HL-60 (cell line): ENCODE measurements at regions not wholly inside any gene's neighbourhood (a gene's known extent, or its start where the extent isn't known, plus 50 kb on each side); places are given as distances from the start of the nearest gene placed in this dataset.

ENCODE experiments used
- DNase-seq, 2 experiments: peaks; one replicate each; pipeline ENCODE4 v3.0.0-alpha.2; 2010 to 2020; ENCODE audit warnings: low read depth in 1 of 2, low spot score in 1 of 2
- H3K27ac ChIP-seq: fragments of 250-450 bp; sonication (Bioruptor Pico); replicated peaks from 2 replicates; pipeline ENCODE4 v1.5.1; 2020; ENCODE audit warnings: mild to moderate bottlenecking, moderate library complexity
- H3K27me3 ChIP-seq: fragments of 250-450 bp; sonication (Bioruptor Pico); 2 replicates; pipeline ENCODE4 v1.5.1; 2021; ENCODE audit warnings: mild to moderate bottlenecking, moderate library complexity; ENCODE audit not compliant: insufficient read depth, poor library complexity, severe bottlenecking
- H3K4me3 ChIP-seq: replicated peaks from 2 replicates; pipeline ENCODE4 v1.5.1; 2011; ENCODE audit warnings: mild to moderate bottlenecking, control low read depth, low read length; ENCODE audit not compliant: insufficient read depth
- GABPA ChIP-seq: IDR thresholded peaks from 2 replicates; pipeline ENCODE4 v1.6.1; 2012; ENCODE audit warnings: low read depth
- POLR2AphosphoS5 ChIP-seq: IDR thresholded peaks from 2 replicates; pipeline ENCODE4 v1.6.1; 2012; ENCODE audit warnings: low read depth
- SPI1 ChIP-seq: IDR thresholded peaks from 2 replicates; pipeline ENCODE4 v1.6.1; 2012; ENCODE audit warnings: low read depth, mild to moderate bottlenecking, borderline replicate concordance
- TF ChIP-seq, protein P1 (sequence below): IDR thresholded peaks from one replicate; pipeline ENCODE4 v1.5.1; 2011; ENCODE audit warnings: low read length, control low read depth, inconsistent platforms; ENCODE audit not compliant: insufficient read depth
- TF ChIP-seq, protein P2 (sequence below): IDR thresholded peaks from 2 replicates; pipeline ENCODE4 v1.6.1; 2012; ENCODE audit warnings: low read depth; ENCODE audit not compliant: insufficient replicate concordance

- no peaks in the 10 kb centered on the region for H3K27me3 ChIP-seq
- no peak overlapping the region for H3K4me3 ChIP-seq
- DNase-seq: no peak
- no peak overlapping the region for H3K27ac ChIP-seq
- TF ChIP-seq, protein P1, sequence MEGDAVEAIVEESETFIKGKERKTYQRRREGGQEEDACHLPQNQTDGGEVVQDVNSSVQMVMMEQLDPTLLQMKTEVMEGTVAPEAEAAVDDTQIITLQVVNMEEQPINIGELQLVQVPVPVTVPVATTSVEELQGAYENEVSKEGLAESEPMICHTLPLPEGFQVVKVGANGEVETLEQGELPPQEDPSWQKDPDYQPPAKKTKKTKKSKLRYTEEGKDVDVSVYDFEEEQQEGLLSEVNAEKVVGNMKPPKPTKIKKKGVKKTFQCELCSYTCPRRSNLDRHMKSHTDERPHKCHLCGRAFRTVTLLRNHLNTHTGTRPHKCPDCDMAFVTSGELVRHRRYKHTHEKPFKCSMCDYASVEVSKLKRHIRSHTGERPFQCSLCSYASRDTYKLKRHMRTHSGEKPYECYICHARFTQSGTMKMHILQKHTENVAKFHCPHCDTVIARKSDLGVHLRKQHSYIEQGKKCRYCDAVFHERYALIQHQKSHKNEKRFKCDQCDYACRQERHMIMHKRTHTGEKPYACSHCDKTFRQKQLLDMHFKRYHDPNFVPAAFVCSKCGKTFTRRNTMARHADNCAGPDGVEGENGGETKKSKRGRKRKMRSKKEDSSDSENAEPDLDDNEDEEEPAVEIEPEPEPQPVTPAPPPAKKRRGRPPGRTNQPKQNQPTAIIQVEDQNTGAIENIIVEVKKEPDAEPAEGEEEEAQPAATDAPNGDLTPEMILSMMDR: no peak
- TF ChIP-seq GABPA (no peak), SPI1 (no peak), POLR2AphosphoS5 (no peak)
Measured at GRCh38 chr3:75061806-75062205, 447.3 kb upstream of the CNTN3 start.

DNA sequence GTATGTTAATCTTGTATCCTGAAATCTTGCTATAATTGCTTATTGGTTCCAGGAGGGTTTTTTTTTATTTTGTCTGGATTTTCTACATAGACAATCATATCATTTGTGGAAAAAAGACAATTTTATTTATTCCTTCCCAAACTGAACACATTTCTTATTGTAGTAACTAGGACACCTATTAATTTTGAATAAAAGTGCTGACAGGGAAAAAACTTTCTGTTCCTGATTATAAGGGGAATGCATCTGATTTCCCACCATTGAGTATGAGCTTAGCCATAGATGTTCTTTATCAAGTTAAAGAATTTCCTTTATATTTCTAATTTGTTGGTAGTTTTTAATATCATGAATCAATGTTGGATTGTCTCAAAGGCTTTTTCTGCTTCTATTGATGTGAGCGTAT, 460.7 kb upstream of the CNTN3 start:
- no peak overlapping the region for H3K27ac ChIP-seq
- H3K27me3 ChIP-seq: no peaks in the 10 kb centered on the region
- TF ChIP-seq, protein P2, sequence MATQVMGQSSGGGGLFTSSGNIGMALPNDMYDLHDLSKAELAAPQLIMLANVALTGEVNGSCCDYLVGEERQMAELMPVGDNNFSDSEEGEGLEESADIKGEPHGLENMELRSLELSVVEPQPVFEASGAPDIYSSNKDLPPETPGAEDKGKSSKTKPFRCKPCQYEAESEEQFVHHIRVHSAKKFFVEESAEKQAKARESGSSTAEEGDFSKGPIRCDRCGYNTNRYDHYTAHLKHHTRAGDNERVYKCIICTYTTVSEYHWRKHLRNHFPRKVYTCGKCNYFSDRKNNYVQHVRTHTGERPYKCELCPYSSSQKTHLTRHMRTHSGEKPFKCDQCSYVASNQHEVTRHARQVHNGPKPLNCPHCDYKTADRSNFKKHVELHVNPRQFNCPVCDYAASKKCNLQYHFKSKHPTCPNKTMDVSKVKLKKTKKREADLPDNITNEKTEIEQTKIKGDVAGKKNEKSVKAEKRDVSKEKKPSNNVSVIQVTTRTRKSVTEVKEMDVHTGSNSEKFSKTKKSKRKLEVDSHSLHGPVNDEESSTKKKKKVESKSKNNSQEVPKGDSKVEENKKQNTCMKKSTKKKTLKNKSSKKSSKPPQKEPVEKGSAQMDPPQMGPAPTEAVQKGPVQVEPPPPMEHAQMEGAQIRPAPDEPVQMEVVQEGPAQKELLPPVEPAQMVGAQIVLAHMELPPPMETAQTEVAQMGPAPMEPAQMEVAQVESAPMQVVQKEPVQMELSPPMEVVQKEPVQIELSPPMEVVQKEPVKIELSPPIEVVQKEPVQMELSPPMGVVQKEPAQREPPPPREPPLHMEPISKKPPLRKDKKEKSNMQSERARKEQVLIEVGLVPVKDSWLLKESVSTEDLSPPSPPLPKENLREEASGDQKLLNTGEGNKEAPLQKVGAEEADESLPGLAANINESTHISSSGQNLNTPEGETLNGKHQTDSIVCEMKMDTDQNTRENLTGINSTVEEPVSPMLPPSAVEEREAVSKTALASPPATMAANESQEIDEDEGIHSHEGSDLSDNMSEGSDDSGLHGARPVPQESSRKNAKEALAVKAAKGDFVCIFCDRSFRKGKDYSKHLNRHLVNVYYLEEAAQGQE: no peak
- TF ChIP-seq SPI1: no peak
- no peak for TF ChIP-seq GABPA
- TF ChIP-seq POLR2AphosphoS5: no peak
- TF ChIP-seq, protein P1: no peak

GRCh38 chr3:75076481-75076880, 462.0 kb upstream of the CNTN3 start:
- TF ChIP-seq, protein P1: no peak
- TF ChIP-seq, protein P2: no peak
- TF ChIP-seq POLR2AphosphoS5 (no peak), SPI1 (no peak), GABPA (no peak)
- no peak overlapping the region for H3K27ac ChIP-seq
- no peaks in the 10 kb centered on the region for H3K27me3 ChIP-seq

More for the DNA sequence above, 460.7 kb upstream of the CNTN3 start:
- DNase-seq: no peak
- H3K4me3 ChIP-seq: no peak overlapping the region

DNA sequence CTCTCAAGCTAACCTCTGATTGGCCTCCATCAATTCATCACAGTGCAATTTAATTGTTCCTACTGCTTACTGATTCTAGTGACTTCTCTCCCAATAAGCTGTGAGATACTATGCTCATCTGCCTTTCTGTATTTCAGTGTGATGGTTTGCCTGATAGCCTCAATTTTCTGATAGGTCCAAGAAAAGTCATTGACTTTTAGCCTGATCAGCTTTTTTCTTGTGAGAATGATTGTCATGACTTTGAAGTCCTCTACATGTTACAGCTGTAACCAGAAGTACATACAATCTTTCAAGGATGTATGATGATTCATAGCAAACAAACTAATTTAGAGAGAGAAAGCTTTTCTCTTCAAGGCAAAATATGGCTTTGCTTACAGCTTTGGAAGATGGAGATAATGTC, 463.8 kb upstream of the CNTN3 start:
- TF ChIP-seq, protein P1: no peak
- TF ChIP-seq POLR2AphosphoS5 (no peak), SPI1 (no peak), GABPA (no peak)
- TF ChIP-seq, protein P2: no peak
- DNase-seq: no peak

More at GRCh38 chr3:75076481-75076880, 462.0 kb upstream of the CNTN3 start:
- DNase-seq: no peak
- no peak overlapping the region for H3K4me3 ChIP-seq

More for the DNA sequence above, 463.8 kb upstream of the CNTN3 start:
- Histone ChIP-seq H3K27ac (no peak overlapping the region), H3K4me3 (no peak overlapping the region), H3K27me3 (no peaks in the 10 kb centered on the region)
